ENCODE measurements at regions not wholly inside any gene's neighbourhood (a gene's known extent, or its start where the extent isn't known, plus 50 kb on each side); places are given as distances from the start of the nearest gene placed in this dataset.
"Not testable (repeated sequence)": the region's sequence is repeated elsewhere in the genome, so short reads cannot be mapped to it uniquely, and the experiment has no call there.

DNA sequence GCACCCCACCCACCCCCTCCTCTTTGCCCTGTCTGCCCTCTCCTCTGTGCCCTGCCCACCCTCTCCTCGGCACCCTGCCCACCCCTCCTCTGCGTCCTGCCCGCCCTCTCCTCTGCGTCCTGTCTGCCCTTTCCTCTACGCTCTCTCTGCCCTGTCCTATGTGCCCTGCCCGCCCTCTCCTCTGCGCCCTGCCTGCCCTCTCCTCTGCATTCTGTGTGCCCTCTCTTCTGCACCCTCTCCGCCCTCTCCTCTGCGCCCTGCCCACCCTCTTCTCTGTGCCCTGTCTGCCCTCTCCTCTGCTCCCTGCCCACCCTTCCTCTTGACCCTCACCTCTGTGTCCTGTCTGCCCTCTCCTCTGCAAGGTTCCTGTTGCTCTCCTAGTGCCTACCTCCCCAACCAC, 233.6 kb downstream of the SMAD2 start:
- Histone ChIP-seq H3K27ac (ENCODE audit: low read length) (no peak overlapping the region), H3K4me1 (ENCODE audit: control insufficient read depth, insufficient read depth, low read length) (no peaks in the 10 kb centered on the region), H3K4me3 (ENCODE audit: low read depth in 2 of 2, low read length in 2 of 2) (no peak overlapping the region), H3K36me3 (ENCODE audit: control insufficient read depth, insufficient read depth, low read length) (no peaks in the 10 kb centered on the region), H3K27me3 (ENCODE audit: control insufficient read depth, insufficient read depth, low read length) (peaks cover 2% of the 10 kb centered on the region; the same call in 1 of the 2 replicates), H3K9me3 (ENCODE audit: control insufficient read depth, insufficient read depth, low read depth, low read length) (no peaks in the 10 kb centered on the region)
- DNase-seq (ENCODE audit: low read depth, low spot score), result no peak
- CTCF ChIA-PET, result no interaction called here
- ATAC-seq, result no peak
- intact Hi-C loops (cut with micrococcal nuclease; ENCODE audit: unreplicated experiment), result no loop called here
- BruUV-seq (replicated peaks), result no TSS peak
- no peak for TF ChIP-seq TCF7L2 (IDR thresholded peaks at IDR 0.05; ENCODE audit: low read depth, low read length)
- in situ Hi-C loops (cut with HindIII; ENCODE audit: low pct_unique_long_range_greater_than_20kb, low sequenced_read_pairs), result no loop called here
- POLR2A ChIA-PET, result no interaction called here

DNA sequence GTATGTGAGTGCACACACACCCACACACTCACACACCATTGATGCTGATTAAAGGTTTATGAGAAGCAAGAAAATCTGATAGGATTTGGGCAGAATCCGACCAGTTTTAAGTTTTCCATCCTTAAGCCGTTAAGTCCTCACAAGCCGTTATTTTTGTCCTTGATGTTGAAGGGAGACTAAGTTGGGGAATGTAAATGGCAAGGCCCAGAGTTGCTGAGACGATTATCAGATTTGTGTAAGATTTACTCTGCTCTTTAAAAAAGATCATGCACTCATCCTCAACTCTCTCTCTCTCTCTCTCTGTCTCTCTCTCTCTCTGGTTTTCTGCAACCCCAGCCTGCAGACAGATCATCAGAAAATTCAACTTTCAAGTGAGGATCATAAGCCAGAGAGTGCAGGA, 238.8 kb downstream of the SMAD2 start:
- no TSS peak for BruUV-seq (replicated peaks)
- Histone ChIP-seq H3K4me1 (ENCODE audit: control insufficient read depth, insufficient read depth, low read length) (no peaks in the 10 kb centered on the region), H3K9me3 (ENCODE audit: control insufficient read depth, insufficient read depth, low read depth, low read length) (no peaks in the 10 kb centered on the region), H3K36me3 (ENCODE audit: control insufficient read depth, insufficient read depth, low read length) (no peaks in the 10 kb centered on the region), H3K27ac (ENCODE audit: low read length) (no peak overlapping the region), H3K27me3 (ENCODE audit: control insufficient read depth, insufficient read depth, low read length) (no peaks in the 10 kb centered on the region; the same call in 1 of the 2 replicates), H3K4me3 (ENCODE audit: low read depth in 2 of 2, low read length in 2 of 2) (no peak overlapping the region)
- intact Hi-C loops (cut with micrococcal nuclease; ENCODE audit: unreplicated experiment) (no loop called here), in situ Hi-C loops (cut with HindIII; ENCODE audit: low pct_unique_long_range_greater_than_20kb, low sequenced_read_pairs) (no loop called here)
- DNase-seq (ENCODE audit: low read depth, low spot score), result no peak
- ChIA-PET CTCF (no interaction called here), POLR2A (no interaction called here)
- no peak for ATAC-seq
- TF ChIP-seq POLR2AphosphoS5 (IDR thresholded peaks at IDR 0.05; ENCODE audit: low read depth, low read length), result no peak
- TF ChIP-seq SIN3A (IDR thresholded peaks at IDR 0.05; ENCODE audit: borderline replicate concordance, insufficient read depth, low read depth, low read length), result no peak
- TF ChIP-seq, protein P1, sequence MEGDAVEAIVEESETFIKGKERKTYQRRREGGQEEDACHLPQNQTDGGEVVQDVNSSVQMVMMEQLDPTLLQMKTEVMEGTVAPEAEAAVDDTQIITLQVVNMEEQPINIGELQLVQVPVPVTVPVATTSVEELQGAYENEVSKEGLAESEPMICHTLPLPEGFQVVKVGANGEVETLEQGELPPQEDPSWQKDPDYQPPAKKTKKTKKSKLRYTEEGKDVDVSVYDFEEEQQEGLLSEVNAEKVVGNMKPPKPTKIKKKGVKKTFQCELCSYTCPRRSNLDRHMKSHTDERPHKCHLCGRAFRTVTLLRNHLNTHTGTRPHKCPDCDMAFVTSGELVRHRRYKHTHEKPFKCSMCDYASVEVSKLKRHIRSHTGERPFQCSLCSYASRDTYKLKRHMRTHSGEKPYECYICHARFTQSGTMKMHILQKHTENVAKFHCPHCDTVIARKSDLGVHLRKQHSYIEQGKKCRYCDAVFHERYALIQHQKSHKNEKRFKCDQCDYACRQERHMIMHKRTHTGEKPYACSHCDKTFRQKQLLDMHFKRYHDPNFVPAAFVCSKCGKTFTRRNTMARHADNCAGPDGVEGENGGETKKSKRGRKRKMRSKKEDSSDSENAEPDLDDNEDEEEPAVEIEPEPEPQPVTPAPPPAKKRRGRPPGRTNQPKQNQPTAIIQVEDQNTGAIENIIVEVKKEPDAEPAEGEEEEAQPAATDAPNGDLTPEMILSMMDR (IDR thresholded peaks at IDR 0.05), result no peak
- TF ChIP-seq TCF7L2 (IDR thresholded peaks at IDR 0.05; ENCODE audit: low read depth, low read length), result no peak
- TF ChIP-seq, protein P2, sequence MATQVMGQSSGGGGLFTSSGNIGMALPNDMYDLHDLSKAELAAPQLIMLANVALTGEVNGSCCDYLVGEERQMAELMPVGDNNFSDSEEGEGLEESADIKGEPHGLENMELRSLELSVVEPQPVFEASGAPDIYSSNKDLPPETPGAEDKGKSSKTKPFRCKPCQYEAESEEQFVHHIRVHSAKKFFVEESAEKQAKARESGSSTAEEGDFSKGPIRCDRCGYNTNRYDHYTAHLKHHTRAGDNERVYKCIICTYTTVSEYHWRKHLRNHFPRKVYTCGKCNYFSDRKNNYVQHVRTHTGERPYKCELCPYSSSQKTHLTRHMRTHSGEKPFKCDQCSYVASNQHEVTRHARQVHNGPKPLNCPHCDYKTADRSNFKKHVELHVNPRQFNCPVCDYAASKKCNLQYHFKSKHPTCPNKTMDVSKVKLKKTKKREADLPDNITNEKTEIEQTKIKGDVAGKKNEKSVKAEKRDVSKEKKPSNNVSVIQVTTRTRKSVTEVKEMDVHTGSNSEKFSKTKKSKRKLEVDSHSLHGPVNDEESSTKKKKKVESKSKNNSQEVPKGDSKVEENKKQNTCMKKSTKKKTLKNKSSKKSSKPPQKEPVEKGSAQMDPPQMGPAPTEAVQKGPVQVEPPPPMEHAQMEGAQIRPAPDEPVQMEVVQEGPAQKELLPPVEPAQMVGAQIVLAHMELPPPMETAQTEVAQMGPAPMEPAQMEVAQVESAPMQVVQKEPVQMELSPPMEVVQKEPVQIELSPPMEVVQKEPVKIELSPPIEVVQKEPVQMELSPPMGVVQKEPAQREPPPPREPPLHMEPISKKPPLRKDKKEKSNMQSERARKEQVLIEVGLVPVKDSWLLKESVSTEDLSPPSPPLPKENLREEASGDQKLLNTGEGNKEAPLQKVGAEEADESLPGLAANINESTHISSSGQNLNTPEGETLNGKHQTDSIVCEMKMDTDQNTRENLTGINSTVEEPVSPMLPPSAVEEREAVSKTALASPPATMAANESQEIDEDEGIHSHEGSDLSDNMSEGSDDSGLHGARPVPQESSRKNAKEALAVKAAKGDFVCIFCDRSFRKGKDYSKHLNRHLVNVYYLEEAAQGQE (IDR thresholded peaks at IDR 0.05; ENCODE audit: insufficient read depth in 1 of 2, low read depth in 2 of 2, low read length in 1 of 2), result no peak

DNA sequence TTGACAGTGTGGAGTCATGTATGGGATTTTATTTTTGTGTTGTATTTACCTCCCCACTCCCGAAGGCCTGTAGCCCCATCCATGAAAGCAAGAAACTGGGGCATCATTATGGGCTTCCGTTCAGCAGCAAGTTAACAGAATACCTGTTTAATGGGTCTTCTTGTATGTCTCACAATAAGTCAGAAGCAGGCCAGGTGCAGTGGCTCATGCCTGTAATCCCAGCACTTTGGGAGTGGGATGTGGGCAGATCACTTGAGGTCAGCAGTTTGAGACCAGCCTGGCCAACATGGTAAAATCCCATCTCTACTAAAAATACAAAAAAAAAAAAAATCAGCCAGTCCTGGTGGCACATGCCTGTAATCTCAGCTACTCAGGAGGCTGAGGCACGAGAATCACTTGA, 239.7 kb downstream of the SMAD2 start:
- POLR2A ChIA-PET; in situ Hi-C loops (cut with HindIII; ENCODE audit: low pct_unique_long_range_greater_than_20kb, low sequenced_read_pairs); DNase-seq (ENCODE audit: low read depth, low spot score); H3K27ac ChIP-seq (ENCODE audit: low read length); H3K4me1 ChIP-seq (ENCODE audit: control insufficient read depth, insufficient read depth, low read length); H3K36me3 ChIP-seq (ENCODE audit: control insufficient read depth, insufficient read depth, low read length); intact Hi-C loops (cut with micrococcal nuclease; ENCODE audit: unreplicated experiment); BruUV-seq (replicated peaks); H3K4me3 ChIP-seq (ENCODE audit: low read depth in 2 of 2, low read length in 2 of 2); CTCF ChIA-PET; ATAC-seq; H3K27me3 ChIP-seq (ENCODE audit: control insufficient read depth, insufficient read depth, low read length); H3K9me3 ChIP-seq (ENCODE audit: control insufficient read depth, insufficient read depth, low read depth, low read length): not testable (repeated sequence)

Measured in Panc1 (cell line).